ENCODE measurements at regions not wholly inside any gene's neighbourhood (a gene's known extent, or its start where the extent isn't known, plus 50 kb on each side); places are given as distances from the start of the nearest gene placed in this dataset.

GRCh38 chr14:96638041-96638855 lies 136.1 kb downstream of the PAPOLA start:
- no peak for DNase-seq

DNA sequence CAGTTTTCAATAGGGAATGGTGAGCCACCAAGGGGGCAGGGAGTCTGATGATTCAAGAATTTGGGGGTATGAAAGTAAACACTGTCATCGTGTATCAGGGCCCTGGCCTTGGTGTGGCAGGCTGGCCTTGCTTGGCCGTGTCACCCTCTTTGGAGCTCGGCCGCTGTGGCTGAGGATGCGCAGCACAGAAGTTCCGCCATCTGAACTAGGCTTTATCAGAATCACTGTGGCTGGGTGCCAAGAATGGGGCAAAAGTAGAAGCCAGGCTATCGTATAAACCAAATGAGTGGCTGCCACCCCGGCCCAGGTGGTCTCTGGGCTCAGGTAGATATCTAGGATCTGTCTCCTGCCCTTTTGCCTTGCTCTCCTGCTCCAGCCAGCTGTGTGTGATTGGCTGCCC lies 137.4 kb downstream of the PAPOLA start:
- no peak for DNase-seq

- no peak for DNase-seq
These were observed 146.5 kb downstream of the PAPOLA start for GRCh38 chr14:96648506-96649326.

DNA sequence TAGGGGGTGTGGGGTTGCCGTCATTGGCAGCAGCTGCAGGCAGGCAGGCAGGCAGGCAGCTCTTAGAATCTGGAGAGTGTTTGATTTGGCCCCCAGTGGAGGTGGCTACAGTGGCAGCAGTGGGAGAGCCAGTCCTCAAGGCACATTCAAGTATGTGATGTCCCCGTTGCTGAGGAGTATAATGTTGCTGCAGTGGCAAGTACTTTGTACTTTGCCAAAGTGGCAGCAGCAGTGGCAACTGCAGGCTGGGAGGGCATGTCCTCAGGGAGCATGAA lies 147.1 kb downstream of the PAPOLA start:
- no peak for DNase-seq

GRCh38 chr14:96653597-96653996 lies 143.6 kb upstream of the VRK1 start:
- DNase-seq = no peak

DNA sequence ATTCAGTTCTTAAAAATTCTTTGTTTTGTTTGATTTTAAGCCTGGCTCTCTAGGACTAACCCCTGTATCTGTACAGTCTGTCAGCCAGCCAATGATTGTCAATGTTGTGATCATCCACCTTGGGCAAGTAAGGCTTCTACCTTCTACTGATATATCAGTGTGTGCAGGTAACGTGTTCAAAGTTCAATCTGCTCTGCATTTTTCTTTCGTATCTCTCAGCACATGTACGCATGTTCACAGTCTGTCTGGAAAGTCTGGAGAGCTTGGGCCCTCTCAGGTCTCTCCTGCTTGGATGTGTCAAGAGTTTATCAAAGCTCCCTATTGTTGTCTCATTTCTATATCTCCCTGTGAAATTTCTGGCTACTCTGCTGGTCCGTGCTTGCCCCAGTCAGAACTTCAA lies 138.6 kb upstream of the VRK1 start:
- DNase-seq = no peak

DNA sequence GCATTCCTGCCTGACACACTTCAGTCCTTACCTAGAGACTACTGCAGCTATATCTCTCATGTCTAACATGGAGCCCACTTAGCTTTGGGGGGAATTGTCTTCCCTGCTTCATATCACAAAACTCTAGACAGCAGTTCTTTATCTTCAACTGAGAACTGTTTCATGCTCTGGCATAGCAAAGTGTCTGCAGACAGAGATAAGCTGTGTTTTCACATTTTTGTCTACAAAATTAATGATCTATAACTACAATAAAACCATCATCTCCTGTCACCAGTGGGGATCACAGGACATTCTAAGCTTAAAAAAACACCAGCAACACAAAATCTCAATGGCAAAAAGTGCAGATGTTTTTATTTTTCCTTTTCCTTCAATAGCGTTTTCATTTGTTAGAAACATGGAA lies 137.1 kb upstream of the VRK1 start:
- no peak for DNase-seq

DNA sequence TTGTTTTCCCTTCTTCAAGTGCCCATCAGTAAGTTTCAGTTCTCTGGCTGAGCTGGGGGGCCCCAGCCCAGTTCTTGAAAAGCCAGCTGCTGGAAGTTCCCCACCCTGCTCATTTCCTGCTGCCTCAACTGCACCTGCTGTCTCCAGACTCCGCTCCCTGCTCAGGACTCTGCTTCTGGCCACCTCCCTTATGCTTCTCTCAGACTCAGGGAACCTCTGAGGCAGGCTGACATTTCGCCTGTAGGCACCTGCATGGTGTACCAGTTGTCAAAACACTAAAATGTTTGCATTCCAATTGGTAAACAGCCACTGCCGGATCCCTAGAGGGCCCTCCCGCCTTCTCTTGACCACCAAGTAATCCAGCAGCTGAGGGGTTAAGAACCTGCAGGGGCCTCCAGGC lies 136.5 kb upstream of the VRK1 start:
- no peak for DNase-seq

DNA sequence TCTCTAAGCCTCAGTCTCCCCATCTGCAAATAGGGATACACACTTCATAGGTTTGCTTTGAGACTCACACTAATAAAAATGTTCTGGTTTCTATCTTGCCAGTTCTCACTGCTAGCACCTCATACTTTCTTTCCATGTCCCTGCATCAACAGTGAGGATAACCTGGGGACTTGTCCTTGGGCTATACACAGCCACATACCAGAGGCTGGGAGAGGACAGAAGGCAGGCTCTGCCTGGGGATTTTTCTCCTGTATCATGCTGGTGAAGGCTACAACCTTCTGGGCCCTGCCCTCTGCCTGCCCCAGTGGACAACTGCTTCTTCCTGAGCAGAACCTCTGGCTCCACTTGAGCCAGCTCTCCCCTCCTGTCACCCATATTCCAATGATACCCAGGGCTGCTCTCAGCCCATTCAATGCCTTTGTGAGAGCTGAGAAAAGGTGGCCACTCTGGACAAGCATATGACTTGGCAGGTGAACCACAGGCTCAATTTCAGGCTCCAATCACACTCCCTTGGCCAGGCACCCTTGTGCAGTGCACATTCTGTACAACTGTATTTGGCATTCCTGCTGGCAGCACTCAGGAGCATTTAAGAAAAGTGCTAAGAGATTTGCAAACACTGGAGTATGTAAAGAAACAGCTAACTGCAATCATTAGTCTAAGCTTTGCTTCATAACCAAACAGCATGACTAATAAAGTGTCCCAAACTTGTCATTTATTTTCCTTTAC lies 135.8 kb upstream of the VRK1 start:
- no peak for DNase-seq

GRCh38 chr14:96662116-96662970 lies 134.8 kb upstream of the VRK1 start:
- DNase-seq = no peak

- DNase-seq = no peak
These were observed 134.1 kb upstream of the VRK1 start for GRCh38 chr14:96663076-96663475.

- no peak for DNase-seq
These were observed 133.6 kb upstream of the VRK1 start for GRCh38 chr14:96663491-96664067.

DNA sequence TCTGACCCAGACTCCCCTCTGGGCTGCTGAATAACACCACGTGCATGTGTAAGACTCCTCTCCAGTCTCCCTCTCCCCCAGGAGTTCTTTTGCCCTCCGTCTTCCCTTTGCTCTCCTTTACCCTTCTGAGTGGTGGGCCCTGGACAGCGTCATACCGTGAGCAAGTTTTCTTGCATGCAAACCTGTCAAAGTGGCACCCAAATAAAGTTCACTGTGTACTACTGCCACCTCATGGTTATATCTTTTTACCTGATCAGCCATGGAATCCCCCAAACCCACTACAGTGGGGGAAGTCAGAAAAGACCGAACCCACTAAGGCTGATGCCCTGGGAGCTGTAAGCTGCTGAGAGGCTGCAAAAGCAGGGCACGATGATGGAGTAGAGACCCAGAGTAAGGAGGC lies 131.1 kb upstream of the VRK1 start:
- no peak for DNase-seq

GRCh38 chr14:96670391-96670790 lies 126.8 kb upstream of the VRK1 start:
- DNase-seq = no peak

- no peak for DNase-seq
These were observed 126.0 kb upstream of the VRK1 start for GRCh38 chr14:96671218-96671617.

GRCh38 chr14:96673706-96674105 lies 123.5 kb upstream of the VRK1 start:
- no peak for DNase-seq

DNA sequence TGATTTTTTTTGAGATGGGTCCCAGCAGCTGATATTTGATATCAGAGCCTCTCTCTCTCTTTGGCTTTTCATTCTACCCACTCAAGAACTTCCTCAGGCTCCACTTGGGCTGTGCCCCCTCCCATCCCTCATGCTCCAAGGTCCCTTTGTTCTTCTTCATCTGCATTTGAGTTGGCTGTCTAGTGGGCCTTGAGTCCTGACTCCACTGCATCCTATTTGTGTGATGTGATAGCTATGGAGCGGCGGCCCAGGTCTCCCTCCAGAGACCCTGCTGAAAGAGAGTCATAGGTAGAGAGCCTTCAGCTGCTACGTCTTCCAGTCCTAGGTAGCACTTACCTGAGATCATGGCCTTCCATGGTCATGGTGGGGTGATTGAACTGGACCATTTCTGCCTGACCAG lies 123.1 kb upstream of the VRK1 start:
- no peak for DNase-seq

DNA sequence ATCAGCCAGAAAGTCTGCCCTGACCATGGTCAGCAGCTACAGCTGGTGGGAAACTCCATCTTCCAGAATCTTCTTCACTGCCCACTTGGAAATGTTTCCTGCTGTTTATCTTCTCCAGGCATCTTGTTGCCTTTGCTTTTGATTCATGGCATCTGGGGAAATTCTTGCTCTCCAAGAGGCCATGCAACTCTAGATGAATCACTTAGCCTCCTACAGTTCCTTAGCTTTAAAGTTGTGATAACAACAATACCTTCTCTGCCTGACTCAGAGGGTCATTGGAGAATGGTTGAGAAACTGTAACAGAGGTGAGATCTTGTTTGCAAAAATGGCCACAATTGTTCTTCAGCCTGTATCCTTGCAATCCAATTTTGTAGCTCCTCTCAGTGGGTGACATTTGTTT lies 121.0 kb upstream of the VRK1 start:
- no peak for DNase-seq

GRCh38 chr14:96681829-96682228 lies 115.4 kb upstream of the VRK1 start:
- no peak for DNase-seq

GRCh38 chr14:96682401-96682800 lies 114.8 kb upstream of the VRK1 start:
- DNase-seq = no peak

DNA sequence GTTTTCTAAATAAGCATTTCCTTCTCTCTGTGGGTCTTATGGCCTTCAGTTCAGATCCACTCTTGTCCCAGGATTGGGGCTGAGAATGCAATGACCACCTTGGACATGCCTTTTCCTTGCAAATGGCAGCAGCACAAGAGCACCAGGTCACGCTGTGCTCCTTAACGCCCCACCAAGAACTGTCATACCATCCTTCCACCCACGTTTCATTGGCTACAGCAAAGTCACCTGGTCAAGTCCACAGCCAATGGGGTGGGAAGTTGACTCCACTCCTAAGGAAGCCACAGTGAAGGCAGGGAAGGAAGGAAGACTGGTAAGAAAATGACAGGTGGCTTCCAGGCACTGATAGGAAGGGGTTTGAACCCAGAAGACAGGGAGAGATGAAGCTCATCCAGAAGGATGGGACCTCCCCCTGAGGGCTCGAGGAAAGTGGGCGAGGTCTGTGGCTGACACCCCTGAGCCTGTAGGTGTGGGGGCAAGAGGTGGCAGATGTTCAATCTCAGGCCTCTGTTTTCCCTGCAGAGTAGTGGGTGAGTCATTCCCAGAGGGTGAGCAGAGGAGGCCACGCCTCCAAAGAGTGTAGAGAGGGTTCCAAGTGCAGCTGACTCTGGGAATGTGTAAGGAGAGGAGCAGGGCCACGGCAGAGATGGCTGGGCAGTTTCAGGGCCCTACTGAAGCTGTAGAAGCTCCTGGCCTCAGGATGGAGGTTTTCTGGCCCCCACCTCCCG lies 113.5 kb upstream of the VRK1 start:
- DNase-seq = no peak

DNA sequence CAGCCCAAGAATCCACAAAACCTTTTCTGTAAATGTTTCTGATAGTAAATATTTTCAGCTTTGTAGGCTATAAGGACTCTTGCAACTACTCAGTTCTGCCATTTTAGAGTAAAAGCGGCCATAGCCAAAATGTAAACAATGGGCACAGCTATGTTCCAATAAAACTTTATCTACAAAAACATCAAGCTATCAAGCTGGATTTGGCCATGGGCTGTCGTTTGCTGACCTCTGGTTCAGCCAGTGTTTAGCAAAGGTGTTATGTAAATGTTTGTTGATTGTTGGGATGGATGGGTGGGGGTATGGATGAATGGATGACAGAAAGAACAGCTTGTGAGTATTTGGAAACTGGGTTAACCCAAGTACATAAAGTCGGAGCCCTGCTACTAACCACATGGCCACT lies 111.1 kb upstream of the VRK1 start:
- no peak for DNase-seq
